ENCODE measurements at regions not wholly inside any gene's neighbourhood (a gene's known extent, or its start where the extent isn't known, plus 50 kb on each side); places are given as distances from the start of the nearest gene placed in this dataset.

GRCh38 chr4:159515314-159516025 is 412.6 kb downstream of the RAPGEF2 start:
- TF ChIP-seq CTCF (IDR thresholded peaks at IDR 0.05) (no peak), POLR2A (IDR thresholded peaks at IDR 0.05) (no peak)

Measured in lower leg skin (tissue), 3 donors.